Brain pericyte (primary cell): ENCODE measurements at regions not wholly inside any gene's neighbourhood (a gene's known extent, or its start where the extent isn't known, plus 50 kb on each side); places are given as distances from the start of the nearest gene placed in this dataset.

Experiments used
- DNase-seq: peaks from one replicate; pipeline ENCODE4 v3.0.0-alpha.2; 2012; ENCODE audit warnings: low read depth, low spot score

GRCh38 chr12:65517656-65518210 lies 239.2 kb downstream of the MSRB3 start:
- DNase-seq: no peak

- no peak for DNase-seq
Observed at GRCh38 chr12:65518771-65519170, 240.3 kb downstream of the MSRB3 start.

- no peak for DNase-seq
Observed at GRCh38 chr12:65520658-65521057, 242.2 kb downstream of the MSRB3 start.

GRCh38 chr12:65522956-65523860 lies 244.7 kb downstream of the MSRB3 start:
- DNase-seq: no peak

- DNase-seq: no peak
Observed at GRCh38 chr12:65524666-65525065, 246.2 kb downstream of the MSRB3 start.

- no peak for DNase-seq
Observed at GRCh38 chr12:65525491-65526141, 247.1 kb downstream of the MSRB3 start.

- no peak for DNase-seq
Observed at GRCh38 chr12:65526311-65526710, 247.8 kb downstream of the MSRB3 start.

GRCh38 chr12:65528127-65528526 lies 249.6 kb downstream of the MSRB3 start:
- DNase-seq: no peak

GRCh38 chr12:65529106-65529505 lies 250.6 kb downstream of the MSRB3 start:
- DNase-seq: no peak

- DNase-seq: no peak
Observed at GRCh38 chr12:65529771-65530435, 251.4 kb downstream of the MSRB3 start.

- no peak for DNase-seq
Observed at GRCh38 chr12:65532162-65532561, 253.7 kb downstream of the MSRB3 start.

GRCh38 chr12:65532764-65533163 lies 254.3 kb downstream of the MSRB3 start:
- no peak for DNase-seq

- no peak for DNase-seq
Observed at GRCh38 chr12:65533177-65533883, 254.8 kb downstream of the MSRB3 start.

- no peak for DNase-seq
Observed at GRCh38 chr12:65534238-65534841, 255.9 kb downstream of the MSRB3 start.

GRCh38 chr12:65535946-65536345 lies 257.5 kb downstream of the MSRB3 start:
- DNase-seq: no peak

GRCh38 chr12:65536351-65536750 lies 257.9 kb downstream of the MSRB3 start:
- no peak for DNase-seq

GRCh38 chr12:65536876-65537681 lies 258.6 kb downstream of the MSRB3 start:
- DNase-seq: peak; percentile 78

- no peak for DNase-seq
Observed at GRCh38 chr12:65537978-65538377, 259.5 kb downstream of the MSRB3 start.

GRCh38 chr12:65539023-65539422 lies 260.5 kb downstream of the MSRB3 start:
- no peak for DNase-seq

GRCh38 chr12:65540140-65540539 lies 261.7 kb downstream of the MSRB3 start:
- no peak for DNase-seq
